ENCODE measurements at regions not wholly inside any gene's neighbourhood (a gene's known extent, or its start where the extent isn't known, plus 50 kb on each side); places are given as distances from the start of the nearest gene placed in this dataset.

GRCh38 chr18:46388286-46388685, 268.7 kb downstream of the LOXHD1 start:
- DNase-seq = no peak

- DNase-seq = no peak
Measured at GRCh38 chr18:46392576-46392975, 264.4 kb downstream of the LOXHD1 start.

GRCh38 chr18:46393230-46393629, 263.8 kb downstream of the LOXHD1 start:
- no peak for DNase-seq

GRCh38 chr18:46393961-46394360, 263.1 kb downstream of the LOXHD1 start:
- no peak for DNase-seq

GRCh38 chr18:46395795-46396194, 261.2 kb downstream of the LOXHD1 start:
- no peak for DNase-seq

GRCh38 chr18:46397174-46397573, 259.8 kb downstream of the LOXHD1 start:
- DNase-seq = no peak

GRCh38 chr18:46398005-46398404, 259.0 kb downstream of the LOXHD1 start:
- no peak for DNase-seq

GRCh38 chr18:46398625-46399024, 258.4 kb downstream of the LOXHD1 start:
- DNase-seq = no peak

- no peak for DNase-seq
Measured at GRCh38 chr18:46399303-46399702, 257.7 kb downstream of the LOXHD1 start.

- no peak for DNase-seq
Measured at GRCh38 chr18:46400449-46400848, 256.6 kb downstream of the LOXHD1 start.

GRCh38 chr18:46401486-46402070, 255.4 kb downstream of the LOXHD1 start:
- no peak for DNase-seq

- no peak for DNase-seq
Measured at GRCh38 chr18:46402396-46402795, 254.6 kb downstream of the LOXHD1 start.

GRCh38 chr18:46402945-46403344, 254.1 kb downstream of the LOXHD1 start:
- DNase-seq = no peak

- no peak for DNase-seq
Measured at GRCh38 chr18:46405832-46406538, 251.0 kb downstream of the LOXHD1 start.

GRCh38 chr18:46406539-46406932, 250.5 kb downstream of the LOXHD1 start:
- DNase-seq = peak in 1 of 2 experiments; percentile 31

GRCh38 chr18:46407486-46408166, 249.4 kb downstream of the LOXHD1 start:
- DNase-seq = no peak

- no peak for DNase-seq
Measured at GRCh38 chr18:46408334-46408987, 248.6 kb downstream of the LOXHD1 start.

- DNase-seq = no peak
Measured at GRCh38 chr18:46411191-46411828, 245.7 kb downstream of the LOXHD1 start.

GRCh38 chr18:46411867-46412690, 244.9 kb downstream of the LOXHD1 start:
- no peak for DNase-seq

- DNase-seq = no peak
Measured at GRCh38 chr18:46412916-46413315, 244.1 kb downstream of the LOXHD1 start.

- DNase-seq = no peak
Measured at GRCh38 chr18:46413684-46414083, 243.3 kb downstream of the LOXHD1 start.

GRCh38 chr18:46414863-46415262, 242.2 kb downstream of the LOXHD1 start:
- DNase-seq = no peak

Data from SHP77 (cell line).